ENCODE measurements at regions not wholly inside any gene's neighbourhood (a gene's known extent, or its start where the extent isn't known, plus 50 kb on each side); places are given as distances from the start of the nearest gene placed in this dataset.

DNA sequence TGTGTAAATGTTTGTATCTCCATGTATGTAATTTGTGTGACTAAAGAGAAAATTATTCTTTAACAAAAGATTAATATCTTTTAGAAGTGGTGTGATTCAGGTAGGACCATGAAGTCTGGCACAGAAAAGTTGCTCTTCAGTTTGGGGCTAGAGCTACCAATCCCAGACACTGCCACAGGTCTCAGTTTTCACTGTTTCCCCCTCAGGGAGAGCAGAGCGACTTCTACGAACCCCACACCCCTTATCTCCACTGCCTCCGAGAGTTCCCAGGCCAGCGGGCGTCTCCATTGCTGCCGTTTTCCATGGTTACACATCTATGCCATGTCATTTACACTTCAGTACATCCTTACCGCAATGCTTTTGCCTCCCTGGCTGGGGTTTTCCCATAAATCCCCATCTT lies 93.0 kb upstream of the SMYD2 start:
- TF ChIP-seq, protein P1, sequence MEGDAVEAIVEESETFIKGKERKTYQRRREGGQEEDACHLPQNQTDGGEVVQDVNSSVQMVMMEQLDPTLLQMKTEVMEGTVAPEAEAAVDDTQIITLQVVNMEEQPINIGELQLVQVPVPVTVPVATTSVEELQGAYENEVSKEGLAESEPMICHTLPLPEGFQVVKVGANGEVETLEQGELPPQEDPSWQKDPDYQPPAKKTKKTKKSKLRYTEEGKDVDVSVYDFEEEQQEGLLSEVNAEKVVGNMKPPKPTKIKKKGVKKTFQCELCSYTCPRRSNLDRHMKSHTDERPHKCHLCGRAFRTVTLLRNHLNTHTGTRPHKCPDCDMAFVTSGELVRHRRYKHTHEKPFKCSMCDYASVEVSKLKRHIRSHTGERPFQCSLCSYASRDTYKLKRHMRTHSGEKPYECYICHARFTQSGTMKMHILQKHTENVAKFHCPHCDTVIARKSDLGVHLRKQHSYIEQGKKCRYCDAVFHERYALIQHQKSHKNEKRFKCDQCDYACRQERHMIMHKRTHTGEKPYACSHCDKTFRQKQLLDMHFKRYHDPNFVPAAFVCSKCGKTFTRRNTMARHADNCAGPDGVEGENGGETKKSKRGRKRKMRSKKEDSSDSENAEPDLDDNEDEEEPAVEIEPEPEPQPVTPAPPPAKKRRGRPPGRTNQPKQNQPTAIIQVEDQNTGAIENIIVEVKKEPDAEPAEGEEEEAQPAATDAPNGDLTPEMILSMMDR (conservative IDR thresholded peaks at IDR 0.05 in 1 of 2, IDR thresholded peaks at IDR 0.05 in 1 of 2; ENCODE audit: extremely low read depth in 1 of 2, insufficient read depth in 1 of 2, low read depth in 1 of 2, low read length in 2 of 2), result no peak
- no peak for TF ChIP-seq EZH2 (IDR thresholded peaks at IDR 0.05; ENCODE audit: borderline replicate concordance, low read length)

Data from mammary epithelial cell (primary cell).